Neuronal stem cell (in vitro differentiated cells): ENCODE measurements at regions not wholly inside any gene's neighbourhood (a gene's known extent, or its start where the extent isn't known, plus 50 kb on each side); places are given as distances from the start of the nearest gene placed in this dataset.

Source experiments
- DNase-seq: peaks from one replicate; pipeline ENCODE4 v3.0.0-alpha.2; 2013; ENCODE audit warnings: low spot score
- H2AFZ ChIP-seq: one replicate; pipeline ENCODE4 v1.6.1; 2013; ENCODE audit warnings: mild to moderate bottlenecking, low read length, inconsistent platforms
- H2AK5ac ChIP-seq: 2 replicates; pipeline ENCODE4 v1.6.1; 2013; ENCODE audit warnings: low read depth, mild to moderate bottlenecking, inconsistent platforms, low read length, moderate library complexity, mixed read lengths
- H2BK120ac ChIP-seq: 2 replicates; pipeline ENCODE4 v1.6.1; 2013; ENCODE audit warnings: low read depth, mild to moderate bottlenecking, inconsistent platforms, low read length, moderate library complexity, mixed read lengths
- H2BK12ac ChIP-seq: one replicate; pipeline ENCODE4 v1.6.1; 2013; ENCODE audit warnings: low read length, inconsistent platforms
- H2BK15ac ChIP-seq: 2 replicates; pipeline ENCODE4 v1.6.1; 2013; ENCODE audit warnings: mild to moderate bottlenecking, low read length, inconsistent platforms, mixed read lengths
- H2BK5ac ChIP-seq: one replicate; pipeline ENCODE4 v1.6.1; 2013; ENCODE audit warnings: inconsistent platforms, mild to moderate bottlenecking, low read length, moderate library complexity
- H3K14ac ChIP-seq: one replicate; pipeline ENCODE4 v1.6.1; 2013; ENCODE audit warnings: low read length, inconsistent platforms
- H3K18ac ChIP-seq: 2 replicates; pipeline ENCODE4 v1.6.1; 2013; ENCODE audit warnings: low read length, inconsistent platforms
- H3K23ac ChIP-seq: 2 replicates; pipeline ENCODE4 v1.6.1; 2013; ENCODE audit warnings: low read depth, mild to moderate bottlenecking, mixed read lengths, low read length, inconsistent platforms; ENCODE audit not compliant: poor library complexity
- H3K27ac ChIP-seq: replicated peaks from 3 replicates; pipeline ENCODE4 v1.5.1; 2013; ENCODE audit warnings: low read length, inconsistent platforms
- H3K27me3 ChIP-seq, 3 experiments: 2 replicates each; pipeline ENCODE4 v1.6.1; 2013; ENCODE audit warnings: low read length in 3 of 3, mild to moderate bottlenecking in 2 of 3, inconsistent platforms in 1 of 3, low read depth in 1 of 3, mixed read lengths in 1 of 3, moderate library complexity in 1 of 3; ENCODE audit not compliant: control insufficient read depth in 3 of 3, insufficient read depth in 3 of 3
- H3K36me3 ChIP-seq, 2 donors: replicated peaks in 1 of 2; 2 replicates each; pipeline ENCODE4 v1.6.1; 2013; ENCODE audit warnings: low read length in 2 of 2; ENCODE audit not compliant: control insufficient read depth in 2 of 2, insufficient read depth in 2 of 2
- H3K4ac ChIP-seq: 2 replicates; pipeline ENCODE4 v1.6.1; 2013; ENCODE audit warnings: inconsistent platforms, mild to moderate bottlenecking, low read length, moderate library complexity
- H3K4me1 ChIP-seq, 2 donors: 1 replicate in 1 of 2; 2 replicates in 1 of 2; pipeline ENCODE4 v1.6.1; 2013; ENCODE audit warnings: low read length in 2 of 2, low read depth in 1 of 2; ENCODE audit not compliant: control insufficient read depth in 2 of 2, insufficient read depth in 1 of 2
- H3K4me2 ChIP-seq: one replicate; pipeline ENCODE4 v1.6.1; 2013; ENCODE audit warnings: mild to moderate bottlenecking, low read length, inconsistent platforms; ENCODE audit not compliant: insufficient read depth, poor library complexity, severe bottlenecking
- H3K4me3 ChIP-seq, 2 donors: 2 replicates each; pipeline ENCODE4 v1.5.1; 2013; ENCODE audit warnings: low read length in 2 of 2, mild to moderate bottlenecking in 2 of 2, inconsistent platforms in 1 of 2, moderate library complexity in 1 of 2
- H3K79me1 ChIP-seq: one replicate; pipeline ENCODE4 v1.6.1; 2013; ENCODE audit warnings: low read depth, mild to moderate bottlenecking, inconsistent platforms, low read length, moderate library complexity
- H3K9ac ChIP-seq: one replicate; pipeline ENCODE4 v1.6.1; 2013; ENCODE audit warnings: mild to moderate bottlenecking, low read depth, low read length, inconsistent platforms; ENCODE audit not compliant: poor library complexity
- H3K9me3 ChIP-seq, 2 donors: replicated peaks in 1 of 2; 2 replicates each; pipeline versions ENCODE3 to v1.6.1; 2013; ENCODE audit warnings: low read length in 2 of 2, mild to moderate bottlenecking in 2 of 2, inconsistent platforms in 1 of 2, low read depth in 1 of 2, mixed read lengths in 1 of 2, moderate library complexity in 1 of 2; ENCODE audit not compliant: control insufficient read depth in 2 of 2, insufficient read depth in 1 of 2
- H4K8ac ChIP-seq: one replicate; pipeline ENCODE4 v1.6.1; 2013; ENCODE audit warnings: low read depth, mild to moderate bottlenecking, inconsistent platforms, low read length, moderate library complexity
- H4K91ac ChIP-seq: one replicate; pipeline ENCODE4 v1.6.1; 2013; ENCODE audit warnings: low read length, low read depth, mild to moderate bottlenecking, inconsistent platforms; ENCODE audit not compliant: poor library complexity
- WGBS, 2 donors: extraction: QIAGEN DNeasy Blood & Tissue Kit; methylation state at CpG; one replicate each; pipeline ENCODE4 v1.1.7; 2013; ENCODE audit warnings: missing lambda C conversion rate in 2 of 2, mixed read lengths in 1 of 2; ENCODE audit not compliant: insufficient read length in 2 of 2, insufficient replicate concordance in 1 of 2; ENCODE audit errors: extremely low coverage in 2 of 2; 5-methylcytosine and 5-hydroxymethylcytosine counted together

DNA sequence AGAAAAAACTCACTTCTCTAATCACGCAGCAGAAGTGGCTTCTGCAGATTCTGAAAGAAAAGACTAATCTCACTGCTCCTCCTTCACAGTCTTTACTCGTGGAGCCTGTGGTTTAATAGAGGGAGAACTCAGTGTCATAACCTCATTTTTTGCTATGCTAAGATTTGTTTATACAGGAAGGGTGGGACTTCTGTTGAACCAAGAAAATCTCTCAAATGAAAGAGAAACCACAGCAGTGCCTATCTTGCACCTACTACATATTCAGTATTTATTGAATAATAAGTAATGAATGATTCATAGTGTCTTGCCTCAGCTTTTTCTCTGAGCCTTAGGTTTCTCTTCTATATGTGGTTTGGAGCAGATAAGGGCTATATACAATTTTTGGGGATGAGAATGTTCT is 136.1 kb upstream of the DMAC1 start:
- H3K9ac ChIP-seq: no peak overlapping the region
- no peak overlapping the region for H2AK5ac ChIP-seq
- H3K9me3 ChIP-seq: no peaks in the 10 kb centered on the region
- H3K18ac ChIP-seq: no peak overlapping the region
- H3K23ac ChIP-seq: no peak overlapping the region
- H2BK15ac ChIP-seq: no peak overlapping the region
- H3K14ac ChIP-seq: no peak overlapping the region
- no peak overlapping the region for H2BK12ac ChIP-seq
- H3K79me1 ChIP-seq: no peaks in the 10 kb centered on the region
- H3K4me2 ChIP-seq: no peak overlapping the region
- H2BK5ac ChIP-seq: no peak overlapping the region
- H4K91ac ChIP-seq: no peak overlapping the region
- DNase-seq: no peak
- H4K8ac ChIP-seq: no peak overlapping the region
- H2BK120ac ChIP-seq: no peak overlapping the region
- H3K4ac ChIP-seq: no peak overlapping the region
- no CpG with 5 or more reads among the region's 2 CpGs for WGBS, 2 donors
- H3K4me1 ChIP-seq: peaks cover 0 to 4% of the 10 kb centered on the region in 2 donors
- no peak overlapping the region for H3K27ac ChIP-seq
- no peak overlapping the region for H3K4me3 ChIP-seq
- no peaks in the 10 kb centered on the region for H3K27me3 ChIP-seq
- peak overlapping the region; percentile 48 for H2AFZ ChIP-seq
- no peaks in the 10 kb centered on the region for H3K36me3 ChIP-seq

DNA sequence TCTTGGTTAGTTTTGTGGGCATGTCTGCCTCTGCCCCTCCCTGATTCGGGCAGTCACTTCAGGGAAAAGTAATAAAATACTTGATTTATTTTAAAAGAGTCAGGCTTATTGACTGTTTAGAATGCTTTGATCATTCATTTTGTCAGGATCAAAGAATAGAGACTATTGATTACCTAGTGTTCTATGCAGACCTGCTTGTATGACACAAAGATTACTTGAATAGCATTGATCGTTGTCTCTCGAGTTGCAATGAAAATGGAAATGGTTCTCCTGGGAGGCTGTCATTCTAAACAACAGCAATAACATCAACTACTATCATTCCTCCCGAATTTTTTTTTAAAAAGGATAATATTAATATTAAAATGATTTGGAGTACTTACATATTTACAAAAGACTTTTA is 133.2 kb upstream of the DMAC1 start:
- WGBS, 2 donors: no CpG with 5 or more reads among the region's 4 CpGs
- Histone ChIP-seq H4K8ac (no peak overlapping the region), H3K9ac (no peak overlapping the region), H3K4me3 (no peak overlapping the region), H3K9me3 (no peaks in the 10 kb centered on the region), H3K18ac (no peak overlapping the region), H3K23ac (no peak overlapping the region), H3K4ac (no peak overlapping the region), H3K4me1 (peaks cover 0 to 4% of the 10 kb centered on the region in 2 donors), H3K79me1 (no peaks in the 10 kb centered on the region), H2BK15ac (no peak overlapping the region), H3K14ac (no peak overlapping the region), H2BK5ac (no peak overlapping the region), H2BK12ac (no peak overlapping the region), H2AFZ (no peak overlapping the region), H3K27me3 (no peaks in the 10 kb centered on the region), H4K91ac (no peak overlapping the region), H3K4me2 (no peak overlapping the region), H2BK120ac (no peak overlapping the region), H3K27ac (no peak overlapping the region), H3K36me3 (no peaks in the 10 kb centered on the region), H2AK5ac (no peak overlapping the region)
- DNase-seq: no peak

DNA sequence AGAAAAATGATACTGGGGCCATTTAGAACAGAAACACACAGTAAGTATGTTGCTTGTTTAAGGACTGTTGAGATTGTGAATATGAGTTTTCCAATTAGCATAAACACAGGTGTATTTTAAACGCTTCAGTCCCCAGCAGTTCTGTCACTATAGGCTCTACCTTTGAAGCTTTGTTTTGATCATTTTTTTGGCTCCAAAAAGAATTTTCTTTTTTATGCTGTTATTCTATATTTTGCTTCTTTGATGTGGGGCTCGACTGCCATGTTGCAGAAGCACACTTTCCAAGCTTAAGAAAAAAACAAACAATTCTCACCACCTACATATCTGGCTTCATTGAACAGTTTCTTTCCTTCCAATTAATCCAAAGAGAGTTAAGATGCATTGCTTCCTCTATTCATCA is 131.0 kb upstream of the DMAC1 start:
- Histone ChIP-seq H3K4me3 (no peak overlapping the region), H2BK12ac (no peak overlapping the region), H2AFZ (no peak overlapping the region), H2AK5ac (no peak overlapping the region), H3K27ac (no peak overlapping the region), H3K4ac (no peak overlapping the region), H4K8ac (no peak overlapping the region), H3K14ac (no peak overlapping the region), H3K36me3 (no peaks in the 10 kb centered on the region), H3K27me3 (no peaks in the 10 kb centered on the region), H3K4me2 (no peak overlapping the region), H3K9ac (no peak overlapping the region), H2BK120ac (no peak overlapping the region), H2BK15ac (no peak overlapping the region), H3K18ac (no peak overlapping the region), H3K9me3 (no peaks in the 10 kb centered on the region), H4K91ac (no peak overlapping the region), H3K23ac (no peak overlapping the region), H2BK5ac (no peak overlapping the region), H3K79me1 (no peaks in the 10 kb centered on the region), H3K4me1 (no peaks in the 10 kb centered on the region)
- WGBS, 2 donors: no CpG with 5 or more reads among the region's 2 CpGs
- no peak for DNase-seq

DNA sequence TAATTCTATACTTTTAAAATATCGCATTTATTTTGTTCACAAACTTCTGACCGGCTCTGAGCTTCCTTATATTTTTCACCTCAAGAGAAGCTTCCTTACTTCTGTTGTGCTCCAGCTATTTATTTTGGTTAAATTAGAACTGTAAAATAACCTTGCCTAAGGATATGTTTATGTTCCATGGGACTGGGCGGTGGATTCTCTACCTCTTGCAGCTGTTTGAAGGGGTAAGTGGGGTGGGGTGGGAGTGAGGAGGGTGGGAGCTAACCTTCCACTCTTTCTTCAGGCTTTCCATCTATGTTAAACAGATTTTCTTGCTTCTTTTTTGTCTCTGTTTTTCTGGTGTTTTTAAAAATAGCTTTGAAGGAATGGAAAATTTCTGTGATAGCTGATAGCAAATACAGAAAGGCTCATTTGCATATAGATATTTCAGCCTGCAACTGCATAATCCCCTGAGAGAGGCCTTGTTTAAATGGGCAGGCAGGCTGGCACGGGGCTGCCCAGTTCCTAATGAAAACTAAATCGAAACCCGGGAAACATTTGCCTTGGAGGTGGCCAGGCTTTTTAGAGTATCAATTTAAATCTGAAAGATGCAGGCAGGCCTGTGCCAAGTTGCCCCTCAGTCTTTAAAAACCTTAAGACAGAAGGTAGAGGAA is 122.1 kb upstream of the DMAC1 start:
- Histone ChIP-seq H3K4me1 (no peaks in the 10 kb centered on the region), H3K23ac (no peak overlapping the region), H3K27me3 (no peaks in the 10 kb centered on the region), H2BK5ac (no peak overlapping the region), H3K9ac (no peak overlapping the region), H3K36me3 (no peaks in the 10 kb centered on the region), H3K9me3 (no peaks in the 10 kb centered on the region), H3K79me1 (no peaks in the 10 kb centered on the region), H2BK15ac (no peak overlapping the region), H3K14ac (no peak overlapping the region), H3K18ac (no peak overlapping the region), H2BK12ac (no peak overlapping the region), H2AK5ac (no peak overlapping the region), H4K91ac (no peak overlapping the region), H3K4ac (no peak overlapping the region), H4K8ac (no peak overlapping the region), H2AFZ (no peak overlapping the region), H2BK120ac (no peak overlapping the region), H3K27ac (no peak overlapping the region), H3K4me2 (no peak overlapping the region), H3K4me3 (no peak overlapping the region)
- no peak for DNase-seq
- no CpG with 5 or more reads among the region's 6 CpGs for WGBS, 2 donors
